ENCODE measurements at regions not wholly inside any gene's neighbourhood (a gene's known extent, or its start where the extent isn't known, plus 50 kb on each side); places are given as distances from the start of the nearest gene placed in this dataset.

- Mint-ChIP-seq H3K27me3 (ENCODE audit: unreplicated experiment) (no peaks in the 10 kb centered on the region), H3K27ac (ENCODE audit: unreplicated experiment) (no peak overlapping the region), H3K36me3 (ENCODE audit: unreplicated experiment) (no peaks in the 10 kb centered on the region), H3K9me3 (ENCODE audit: unreplicated experiment) (peaks cover 6% of the 10 kb centered on the region), H3K4me1 (ENCODE audit: low read depth, unreplicated experiment) (no peaks in the 10 kb centered on the region), H3K4me3 (ENCODE audit: unreplicated experiment) (no peak overlapping the region)
- DNase-seq = no peak
- TF ChIP-seq CTCF (IDR thresholded peaks at IDR 0.05; ENCODE audit: partially characterized antibody, unreplicated experiment) = no peak
Measured at GRCh38 chr4:57691370-57691769, 581.2 kb upstream of the IGFBP7 start.

GRCh38 chr4:57689693-57690205 lies 579.6 kb upstream of the IGFBP7 start:
- TF ChIP-seq CTCF (IDR thresholded peaks at IDR 0.05; ENCODE audit: partially characterized antibody, unreplicated experiment) = no peak
- no peak for DNase-seq

GRCh38 chr4:57682275-57682674 lies 572.1 kb upstream of the IGFBP7 start:
- Mint-ChIP-seq H3K4me3 (ENCODE audit: unreplicated experiment) (no peak overlapping the region), H3K9me3 (ENCODE audit: unreplicated experiment) (no peaks in the 10 kb centered on the region), H3K4me1 (ENCODE audit: low read depth, unreplicated experiment) (no peaks in the 10 kb centered on the region), H3K27me3 (ENCODE audit: unreplicated experiment) (no peaks in the 10 kb centered on the region), H3K36me3 (ENCODE audit: unreplicated experiment) (no peaks in the 10 kb centered on the region), H3K27ac (ENCODE audit: unreplicated experiment) (no peak overlapping the region)
- no peak for TF ChIP-seq CTCF (IDR thresholded peaks at IDR 0.05; ENCODE audit: partially characterized antibody, unreplicated experiment)
- DNase-seq = no peak

More at GRCh38 chr4:57689693-57690205, 579.6 kb upstream of the IGFBP7 start:
- Mint-ChIP-seq H3K27ac (ENCODE audit: unreplicated experiment) (no peak overlapping the region), H3K4me3 (ENCODE audit: unreplicated experiment) (no peak overlapping the region), H3K36me3 (ENCODE audit: unreplicated experiment) (no peaks in the 10 kb centered on the region), H3K9me3 (ENCODE audit: unreplicated experiment) (peaks cover 6% of the 10 kb centered on the region), H3K27me3 (ENCODE audit: unreplicated experiment) (no peaks in the 10 kb centered on the region), H3K4me1 (ENCODE audit: low read depth, unreplicated experiment) (no peaks in the 10 kb centered on the region)

DNA sequence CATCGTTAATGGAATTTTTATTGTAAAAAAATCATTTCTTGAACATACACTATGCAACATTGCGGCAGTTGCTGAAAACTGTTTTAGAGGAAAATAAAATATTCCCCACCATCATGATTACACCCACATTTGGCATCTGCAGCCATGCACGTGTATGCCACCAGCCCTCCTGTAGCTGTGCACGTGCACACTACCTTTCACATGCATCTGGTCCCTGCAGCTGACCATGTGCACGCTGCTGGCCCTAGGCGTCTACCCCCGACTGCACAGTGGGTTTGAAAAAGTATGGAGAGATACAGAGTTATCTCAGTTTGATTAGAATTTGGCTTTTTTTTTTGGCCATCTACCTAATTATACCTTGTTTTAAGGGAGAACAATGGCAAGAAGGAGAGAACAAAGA lies 569.8 kb upstream of the IGFBP7 start:
- Mint-ChIP-seq H3K4me1 (ENCODE audit: low read depth, unreplicated experiment) (no peaks in the 10 kb centered on the region), H3K9me3 (ENCODE audit: unreplicated experiment) (no peaks in the 10 kb centered on the region), H3K27me3 (ENCODE audit: unreplicated experiment) (no peaks in the 10 kb centered on the region), H3K27ac (ENCODE audit: unreplicated experiment) (no peak overlapping the region), H3K36me3 (ENCODE audit: unreplicated experiment) (no peaks in the 10 kb centered on the region), H3K4me3 (ENCODE audit: unreplicated experiment) (no peak overlapping the region)
- no peak for TF ChIP-seq CTCF (IDR thresholded peaks at IDR 0.05; ENCODE audit: partially characterized antibody, unreplicated experiment)
- DNase-seq = no peak

DNA sequence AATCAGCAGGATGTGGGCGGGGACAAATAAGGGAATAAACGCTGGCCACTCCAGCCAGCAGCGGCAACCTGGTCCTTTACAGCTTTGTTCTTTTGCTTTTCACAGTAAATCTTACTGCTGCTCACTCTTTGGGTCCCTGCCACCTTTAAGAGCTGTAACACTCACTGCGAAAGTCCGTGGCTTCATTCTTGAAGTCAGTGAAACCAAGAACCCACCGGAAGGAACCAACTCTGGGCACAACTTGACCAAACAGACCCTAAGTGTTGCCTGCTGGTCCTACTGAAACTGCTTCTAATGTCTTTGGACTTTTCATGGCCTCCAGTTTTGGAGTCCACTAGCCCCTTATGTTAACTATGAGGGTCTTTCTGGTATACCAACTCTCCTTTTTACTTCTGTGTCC lies 566.2 kb upstream of the IGFBP7 start:
- no peaks in the 10 kb centered on the region for H3K9me3 Mint-ChIP-seq (ENCODE audit: unreplicated experiment)
- no peaks in the 10 kb centered on the region for H3K36me3 Mint-ChIP-seq (ENCODE audit: unreplicated experiment)
- no peaks in the 10 kb centered on the region for H3K27me3 Mint-ChIP-seq (ENCODE audit: unreplicated experiment)
- H3K4me3 Mint-ChIP-seq (ENCODE audit: unreplicated experiment) = no peak overlapping the region
- no peak for TF ChIP-seq CTCF (IDR thresholded peaks at IDR 0.05; ENCODE audit: partially characterized antibody, unreplicated experiment)
- DNase-seq = no peak
- H3K27ac Mint-ChIP-seq (ENCODE audit: unreplicated experiment) = no peak overlapping the region
- no peaks in the 10 kb centered on the region for H3K4me1 Mint-ChIP-seq (ENCODE audit: low read depth, unreplicated experiment)
